HG03064 (cell line): ENCODE measurements at regions not wholly inside any gene's neighbourhood (a gene's known extent, or its start where the extent isn't known, plus 50 kb on each side); places are given as distances from the start of the nearest gene placed in this dataset.

Experiments
- ATAC-seq: cut with Tn5 transposase; IDR thresholded peaks from one replicate; pipeline ENCODE4 v1.9.1; 2021; ENCODE audit warnings: low read depth; ENCODE audit not compliant: unreplicated experiment

- no peak for ATAC-seq
Observed at GRCh38 chr3:160161921-160162320, 63.3 kb upstream of the C3orf80 start.

GRCh38 chr3:160162440-160162839, 62.8 kb upstream of the C3orf80 start:
- ATAC-seq, result no peak

GRCh38 chr3:160163229-160163878, 61.9 kb upstream of the C3orf80 start:
- no peak for ATAC-seq

GRCh38 chr3:160168246-160168645, 57.0 kb upstream of the C3orf80 start:
- no peak for ATAC-seq

GRCh38 chr3:160169139-160169976, 55.9 kb upstream of the C3orf80 start:
- ATAC-seq, result no peak

GRCh38 chr3:160170409-160171370, 54.5 kb upstream of the C3orf80 start:
- no peak for ATAC-seq

- no peak for ATAC-seq
Observed at GRCh38 chr3:160171813-160172212, 53.4 kb upstream of the C3orf80 start.

- ATAC-seq, result no peak
Observed at GRCh38 chr3:160174621-160175020, 50.6 kb upstream of the C3orf80 start.
